ENCODE measurements at regions not wholly inside any gene's neighbourhood (a gene's known extent, or its start where the extent isn't known, plus 50 kb on each side); places are given as distances from the start of the nearest gene placed in this dataset.

DNA sequence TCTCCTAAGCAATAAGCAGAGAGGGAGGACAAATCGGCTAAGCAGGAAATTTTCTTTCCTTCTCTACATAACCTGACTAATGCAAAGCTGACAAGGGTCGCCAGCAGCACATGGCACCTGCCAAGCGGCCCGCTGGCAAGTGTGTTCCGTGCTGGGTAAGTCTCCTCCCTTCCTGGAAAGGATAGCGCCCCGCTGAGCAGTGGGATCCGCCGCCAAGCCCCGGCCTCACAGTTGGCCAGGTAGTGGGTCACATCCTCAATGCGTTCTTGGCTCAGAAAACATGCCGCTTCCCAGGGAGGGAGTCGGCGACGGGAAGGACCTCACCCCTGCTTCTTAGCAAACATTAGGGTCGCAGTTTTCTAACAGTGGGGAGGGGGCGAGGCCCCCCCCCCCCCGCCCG lies 488.9 kb upstream of the NUPR2 start:
- BruUV-seq (replicated peaks) = no TSS peak
- CTCF ChIA-PET = no interaction called here
- no peaks in the 10 kb centered on the region for H3K4me1 ChIP-seq (replicated peaks; ENCODE audit: insufficient read depth)

DNA sequence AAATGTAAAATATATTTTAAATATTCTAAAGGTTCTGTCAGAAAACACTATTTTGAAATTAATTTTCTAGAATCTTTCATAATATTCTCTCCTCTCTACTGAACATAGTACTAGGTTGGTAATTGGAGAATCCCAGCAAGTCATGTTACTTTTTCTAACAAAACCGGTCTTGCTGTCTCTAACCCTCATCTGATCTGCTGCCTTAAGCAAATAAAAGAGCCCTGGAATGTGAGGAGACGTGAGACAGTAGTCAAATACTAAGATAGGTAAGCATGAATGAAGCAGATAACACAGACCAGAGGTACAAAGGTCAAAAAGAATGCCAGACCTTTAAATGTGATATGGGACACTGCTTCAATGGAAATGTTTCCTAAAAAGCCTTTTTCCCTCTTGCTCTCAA lies 462.4 kb upstream of the NUPR2 start:
- Histone ChIP-seq H3K79me2 (ENCODE audit: low read depth) (no peaks in the 10 kb centered on the region), H3K36me3 (ENCODE audit: low read depth) (no peaks in the 10 kb centered on the region), H3K4me1 (replicated peaks; ENCODE audit: insufficient read depth) (no peaks in the 10 kb centered on the region), H3F3A (ENCODE audit: insufficient read depth, low read depth) (no peaks in the 10 kb centered on the region), H2AFZ (no peak overlapping the region), H4K20me1 (ENCODE audit: insufficient read depth) (no peaks in the 10 kb centered on the region), H3K4me2 (no peak overlapping the region), H3K9me2 (ENCODE audit: insufficient read depth) (no peaks in the 10 kb centered on the region), H3K4me3 (no peak overlapping the region), H3K9me3 (ENCODE audit: insufficient read depth, low read depth) (no peaks in the 10 kb centered on the region), H3K27ac (no peak overlapping the region), H3K27me3 (ENCODE audit: insufficient read depth, low read depth) (no peaks in the 10 kb centered on the region)
- TF ChIP-seq, protein P1, sequence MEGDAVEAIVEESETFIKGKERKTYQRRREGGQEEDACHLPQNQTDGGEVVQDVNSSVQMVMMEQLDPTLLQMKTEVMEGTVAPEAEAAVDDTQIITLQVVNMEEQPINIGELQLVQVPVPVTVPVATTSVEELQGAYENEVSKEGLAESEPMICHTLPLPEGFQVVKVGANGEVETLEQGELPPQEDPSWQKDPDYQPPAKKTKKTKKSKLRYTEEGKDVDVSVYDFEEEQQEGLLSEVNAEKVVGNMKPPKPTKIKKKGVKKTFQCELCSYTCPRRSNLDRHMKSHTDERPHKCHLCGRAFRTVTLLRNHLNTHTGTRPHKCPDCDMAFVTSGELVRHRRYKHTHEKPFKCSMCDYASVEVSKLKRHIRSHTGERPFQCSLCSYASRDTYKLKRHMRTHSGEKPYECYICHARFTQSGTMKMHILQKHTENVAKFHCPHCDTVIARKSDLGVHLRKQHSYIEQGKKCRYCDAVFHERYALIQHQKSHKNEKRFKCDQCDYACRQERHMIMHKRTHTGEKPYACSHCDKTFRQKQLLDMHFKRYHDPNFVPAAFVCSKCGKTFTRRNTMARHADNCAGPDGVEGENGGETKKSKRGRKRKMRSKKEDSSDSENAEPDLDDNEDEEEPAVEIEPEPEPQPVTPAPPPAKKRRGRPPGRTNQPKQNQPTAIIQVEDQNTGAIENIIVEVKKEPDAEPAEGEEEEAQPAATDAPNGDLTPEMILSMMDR (conservative IDR thresholded peaks at IDR 0.05) = no peak
- ChIA-PET CTCF (no interaction called here), POLR2A (ENCODE audit: unreplicated experiment) (no interaction called here)
- no TSS peak for BruUV-seq (replicated peaks)
- intact Hi-C loops (cut with micrococcal nuclease; ENCODE audit: unreplicated experiment) = no loop called here
- no peak for DNase-seq

More for the DNA sequence above, 488.9 kb upstream of the NUPR2 start:
- no peaks in the 10 kb centered on the region for H3K9me3 ChIP-seq (ENCODE audit: insufficient read depth, low read depth)
- no peak overlapping the region for H3K4me3 ChIP-seq
- H3K36me3 ChIP-seq (ENCODE audit: low read depth) = no peaks in the 10 kb centered on the region
- POLR2A ChIA-PET (ENCODE audit: unreplicated experiment) = no interaction called here
- peaks cover 3% of the 10 kb centered on the region for H3K27me3 ChIP-seq (ENCODE audit: insufficient read depth, low read depth)
- H4K20me1 ChIP-seq (ENCODE audit: insufficient read depth) = no peaks in the 10 kb centered on the region
- intact Hi-C loops (cut with micrococcal nuclease; ENCODE audit: unreplicated experiment) = no loop called here
- no peak for TF ChIP-seq EZH2 (IDR thresholded peaks at IDR 0.05; ENCODE audit: low read depth)
- TF ChIP-seq, protein P1 (conservative IDR thresholded peaks at IDR 0.05) = no peak
- H3K9me2 ChIP-seq (ENCODE audit: insufficient read depth) = no peaks in the 10 kb centered on the region
- H3K79me2 ChIP-seq (ENCODE audit: low read depth) = no peaks in the 10 kb centered on the region
- H3F3A ChIP-seq (ENCODE audit: insufficient read depth, low read depth) = no peaks in the 10 kb centered on the region
- no peak overlapping the region for H3K4me2 ChIP-seq
- no peak overlapping the region for H2AFZ ChIP-seq
- DNase-seq = no peak
- no peak overlapping the region for H3K27ac ChIP-seq

DNA sequence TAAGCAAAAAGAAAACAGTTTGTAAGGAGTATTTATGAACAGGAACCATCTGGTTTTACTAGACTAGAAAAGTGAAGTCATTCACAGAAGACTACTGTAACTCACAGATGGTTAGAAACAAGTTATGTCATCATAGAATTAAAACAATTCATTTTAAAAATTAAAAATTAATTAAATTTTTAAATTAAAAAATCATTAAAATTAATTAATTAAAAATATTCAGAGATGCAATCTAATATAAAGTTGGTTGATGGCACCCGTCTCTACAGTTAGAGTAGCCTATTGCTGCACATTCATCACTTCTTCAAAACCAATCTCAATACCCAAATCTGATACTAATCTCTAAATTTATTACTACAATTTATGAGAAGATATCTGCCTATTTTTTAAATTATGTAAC lies 454.8 kb upstream of the NUPR2 start:
- no peak overlapping the region for H3K4me3 ChIP-seq
- H3K4me2 ChIP-seq = no peak overlapping the region
- DNase-seq = no peak
- H4K20me1 ChIP-seq (ENCODE audit: insufficient read depth) = no peaks in the 10 kb centered on the region
- no peaks in the 10 kb centered on the region for H3K79me2 ChIP-seq (ENCODE audit: low read depth)
- POLR2A ChIA-PET (ENCODE audit: unreplicated experiment) = no interaction called here
- CTCF ChIA-PET = no interaction called here
- no peaks in the 10 kb centered on the region for H3K9me2 ChIP-seq (ENCODE audit: insufficient read depth)
- H2AFZ ChIP-seq = no peak overlapping the region
- H3K27ac ChIP-seq = no peak overlapping the region
- no peaks in the 10 kb centered on the region for H3K4me1 ChIP-seq (replicated peaks; ENCODE audit: insufficient read depth)
- intact Hi-C loops (cut with micrococcal nuclease; ENCODE audit: unreplicated experiment) = no loop called here
- H3K9me3 ChIP-seq (ENCODE audit: insufficient read depth, low read depth) = no peaks in the 10 kb centered on the region
- H3F3A ChIP-seq (ENCODE audit: insufficient read depth, low read depth) = no peaks in the 10 kb centered on the region
- no peaks in the 10 kb centered on the region for H3K27me3 ChIP-seq (ENCODE audit: insufficient read depth, low read depth)
- no TSS peak for BruUV-seq (replicated peaks)
- no peak for TF ChIP-seq EZH2 (IDR thresholded peaks at IDR 0.05; ENCODE audit: low read depth)
- TF ChIP-seq, protein P1 (conservative IDR thresholded peaks at IDR 0.05) = no peak
- no peaks in the 10 kb centered on the region for H3K36me3 ChIP-seq (ENCODE audit: low read depth)

All from PC-9 (cell line).